Central memory CD4-positive, alpha-beta T cell (primary cell): ENCODE measurements at regions not wholly inside any gene's neighbourhood (a gene's known extent, or its start where the extent isn't known, plus 50 kb on each side); places are given as distances from the start of the nearest gene placed in this dataset.
"Not testable (repeated sequence)": the region's sequence is repeated elsewhere in the genome, so short reads cannot be mapped to it uniquely, and the experiment has no call there.

ENCODE experiments used
- DNase-seq: peaks from one replicate; pipeline ENCODE4 v3.0.0; 2022

DNA sequence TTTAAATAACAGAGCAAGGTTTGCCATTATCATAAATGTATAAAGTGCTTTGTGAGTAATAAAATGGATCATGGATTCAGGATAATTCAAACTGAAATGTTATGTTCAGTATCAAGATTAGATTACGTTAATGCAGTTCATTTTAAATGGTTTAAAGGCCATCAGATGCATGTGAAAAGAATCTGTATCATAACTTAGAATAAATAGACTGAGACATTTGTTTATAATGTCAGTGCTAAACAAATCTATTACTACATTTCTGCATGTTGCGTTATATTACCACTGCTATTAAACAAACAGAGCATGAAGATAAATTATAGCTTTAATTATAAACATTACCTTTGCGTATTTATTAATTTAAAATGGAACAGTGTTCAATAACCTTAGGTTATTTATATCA lies 160.2 kb downstream of the TOX3 start:
- no peak for DNase-seq

DNA sequence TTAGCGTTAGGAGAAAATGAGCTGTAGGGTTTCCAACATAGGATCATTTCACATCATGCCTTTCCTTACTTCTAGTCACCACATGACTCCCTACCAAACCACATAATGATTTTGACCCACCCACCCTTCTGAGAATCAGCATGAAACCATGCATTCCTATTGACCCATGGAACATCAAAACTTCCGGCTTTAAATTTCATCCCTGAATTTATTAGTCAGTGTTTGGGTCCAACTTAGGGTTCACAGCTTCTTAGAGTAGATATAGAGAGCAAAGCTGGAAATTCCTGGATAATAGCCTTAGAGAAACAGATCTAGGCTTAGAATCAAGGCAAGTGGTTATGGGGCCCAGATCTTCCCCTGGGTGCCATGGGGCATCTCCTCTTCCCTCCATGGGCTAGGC lies 162.6 kb downstream of the TOX3 start:
- no peak for DNase-seq

DNA sequence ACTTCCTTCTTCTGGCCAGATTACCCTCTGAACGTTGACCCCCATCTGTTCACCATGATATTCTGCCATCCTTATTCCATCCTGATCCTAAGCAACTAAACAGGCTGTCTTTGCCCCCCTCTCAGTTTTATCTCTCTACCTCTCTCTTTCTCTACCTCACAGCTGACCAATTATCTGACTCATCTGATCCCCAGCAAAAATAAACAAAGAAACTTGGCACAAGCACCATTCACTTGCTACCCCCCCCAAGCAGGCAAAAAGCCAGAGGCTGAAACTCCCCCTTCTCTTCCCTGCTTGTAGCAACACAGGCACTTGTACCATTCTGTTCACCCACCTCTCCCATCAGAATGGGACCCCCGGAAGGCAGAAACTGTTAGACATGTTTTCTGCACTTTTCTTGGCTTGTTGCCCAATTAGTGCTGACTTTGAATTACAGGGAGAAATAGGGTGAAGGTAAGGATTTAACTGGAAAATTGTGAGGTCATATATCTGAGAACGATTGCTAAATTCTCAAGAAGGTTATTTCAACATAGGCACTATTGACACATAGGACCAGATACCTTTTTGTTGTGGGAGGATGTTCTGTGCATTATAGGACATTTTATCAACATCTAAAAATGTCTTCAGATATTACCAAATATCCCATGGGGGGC lies 163.2 kb downstream of the TOX3 start:
- DNase-seq, result no peak

DNA sequence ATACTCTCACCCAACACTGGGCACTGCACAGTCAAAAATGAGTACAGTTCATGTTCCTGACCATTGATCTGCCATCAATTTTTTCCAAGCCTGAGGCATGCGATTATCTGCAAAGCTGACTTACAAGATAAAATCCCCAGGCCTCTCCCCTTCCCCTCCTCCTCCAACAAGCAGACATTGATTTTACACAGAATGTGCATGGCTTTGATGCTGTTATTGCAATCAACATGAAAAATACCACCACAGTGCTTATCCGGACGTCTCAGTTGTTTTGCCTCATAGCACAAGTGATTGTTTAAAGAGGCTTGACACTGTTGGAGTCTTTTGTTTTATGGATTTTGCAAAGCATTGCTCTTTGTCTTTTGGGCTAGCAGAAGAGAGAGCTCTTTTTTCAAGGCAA lies 163.8 kb downstream of the TOX3 start:
- DNase-seq, result no peak

DNA sequence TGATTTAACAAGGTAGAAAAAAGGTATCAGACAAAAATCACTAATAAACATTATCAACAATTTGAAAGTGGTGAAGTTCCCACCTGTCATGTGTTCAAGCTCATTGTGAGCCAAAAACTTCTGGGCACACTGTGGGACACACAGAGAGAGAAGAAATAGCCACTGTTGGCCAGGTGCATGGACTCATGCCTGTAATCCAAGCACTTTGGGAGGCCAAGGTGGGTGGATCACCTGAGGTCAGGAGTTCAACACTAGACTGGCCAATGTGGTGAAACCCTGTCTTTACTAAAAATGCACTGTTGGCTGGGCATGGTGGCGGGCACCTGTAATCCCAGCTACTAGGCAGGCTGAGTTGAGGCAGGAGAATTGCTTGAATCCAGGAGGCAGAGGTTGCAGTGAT lies 167.4 kb downstream of the TOX3 start:
- no peak for DNase-seq

DNA sequence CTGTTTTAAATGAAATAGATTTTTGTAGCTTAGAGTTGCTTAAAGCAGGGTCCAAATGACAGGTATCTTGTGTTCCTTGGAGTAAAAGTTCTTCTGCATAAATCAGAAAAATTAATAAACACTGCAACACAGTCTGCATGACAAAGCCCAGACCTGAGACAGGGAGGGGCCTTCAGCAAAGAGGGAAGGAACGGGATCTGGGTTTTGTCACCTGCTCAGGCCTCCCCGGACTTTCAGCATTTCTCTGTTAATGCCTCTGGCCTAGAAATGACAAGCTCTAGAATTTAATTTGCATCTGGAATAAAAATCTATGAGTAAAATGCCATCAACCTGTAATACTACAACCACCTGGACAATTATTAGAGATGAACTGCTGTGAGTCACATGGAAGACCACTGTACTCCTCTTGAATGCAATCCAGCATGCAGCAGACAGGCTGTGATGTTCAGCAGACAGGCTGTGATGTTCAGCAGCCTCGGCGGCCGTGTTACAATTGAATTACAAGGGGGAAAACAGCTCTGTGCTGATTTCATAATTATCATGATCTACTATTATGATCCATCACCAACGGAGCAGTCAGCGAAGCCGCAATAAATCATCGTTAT lies 170.2 kb downstream of the TOX3 start:
- DNase-seq, result no peak

DNA sequence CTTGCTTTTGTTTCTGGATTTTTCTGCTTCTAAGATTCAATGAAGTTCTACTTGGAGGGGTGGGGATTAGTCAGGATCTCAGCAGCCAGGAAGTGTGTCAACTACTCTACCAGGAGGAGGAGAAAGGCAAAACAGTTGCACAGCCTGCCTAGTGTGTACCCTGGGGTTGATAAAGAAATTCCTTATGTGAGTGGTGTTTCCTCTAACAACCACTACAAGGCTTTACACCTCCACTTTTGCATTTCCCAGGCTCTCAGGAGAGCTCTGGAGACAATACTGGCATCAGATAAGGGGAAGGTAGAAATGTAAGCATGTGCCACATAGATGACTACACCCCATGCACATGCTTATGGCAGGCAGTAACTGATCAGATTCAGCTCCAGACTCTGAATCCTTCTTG lies 174.6 kb downstream of the TOX3 start:
- DNase-seq, result no peak

DNA sequence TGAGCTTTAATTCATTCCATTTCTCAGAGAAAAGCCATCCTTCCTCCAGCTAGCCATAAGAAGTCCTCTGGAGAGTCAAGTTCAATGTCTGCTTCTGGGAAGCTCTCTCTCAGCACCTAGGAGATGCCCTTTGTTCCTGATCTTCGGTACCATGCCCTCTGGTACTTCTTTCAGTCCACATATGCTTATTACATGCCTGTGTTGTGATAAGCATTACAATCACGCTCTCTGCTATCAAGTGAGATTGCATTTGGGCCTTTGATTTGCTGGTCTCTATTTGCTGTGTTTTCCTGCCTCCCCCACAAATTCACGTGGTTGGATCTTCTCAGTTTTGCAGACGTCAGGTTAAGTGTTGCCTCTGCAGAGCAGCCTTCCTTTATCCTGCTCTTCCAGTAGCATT lies 178.1 kb downstream of the TOX3 start:
- DNase-seq, result no peak

DNA sequence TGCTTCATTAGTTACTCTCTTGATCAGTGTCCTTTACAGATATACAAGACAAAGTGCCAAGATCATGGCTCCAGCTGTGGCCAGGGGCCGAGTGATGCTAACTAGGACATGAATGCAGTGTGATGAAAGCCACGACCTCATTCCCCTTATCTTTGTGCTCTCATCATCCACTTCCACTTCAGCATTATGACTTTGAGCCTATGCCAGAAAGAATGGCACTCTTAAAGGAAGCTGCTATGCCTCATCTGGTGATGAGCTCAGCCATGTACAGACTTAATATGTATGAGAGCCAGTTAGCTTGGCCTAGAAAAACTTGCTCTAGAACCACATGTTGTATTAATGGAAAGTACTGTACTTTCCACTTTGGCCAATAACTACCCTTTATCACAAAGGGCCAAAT lies 179.1 kb downstream of the TOX3 start:
- no peak for DNase-seq

DNA sequence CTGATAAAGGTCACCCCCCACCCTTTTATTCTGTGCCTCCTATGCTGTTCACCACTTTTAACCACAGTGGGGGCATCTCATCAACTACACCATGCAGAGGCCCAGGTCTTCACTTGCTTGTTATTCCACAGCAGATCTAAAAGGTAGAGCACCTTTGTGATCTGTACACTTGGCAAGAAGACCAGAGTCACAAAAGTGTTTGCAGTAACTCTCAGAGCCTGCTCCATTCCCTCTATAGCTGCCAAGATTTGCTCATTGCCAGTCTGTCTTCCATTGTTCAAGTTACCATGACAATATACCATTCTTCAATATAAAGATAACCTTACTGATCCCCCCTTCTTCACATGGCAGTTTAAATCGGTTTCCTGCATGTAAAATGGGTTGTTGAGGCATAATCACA lies 180.0 kb downstream of the TOX3 start:
- no peak for DNase-seq

DNA sequence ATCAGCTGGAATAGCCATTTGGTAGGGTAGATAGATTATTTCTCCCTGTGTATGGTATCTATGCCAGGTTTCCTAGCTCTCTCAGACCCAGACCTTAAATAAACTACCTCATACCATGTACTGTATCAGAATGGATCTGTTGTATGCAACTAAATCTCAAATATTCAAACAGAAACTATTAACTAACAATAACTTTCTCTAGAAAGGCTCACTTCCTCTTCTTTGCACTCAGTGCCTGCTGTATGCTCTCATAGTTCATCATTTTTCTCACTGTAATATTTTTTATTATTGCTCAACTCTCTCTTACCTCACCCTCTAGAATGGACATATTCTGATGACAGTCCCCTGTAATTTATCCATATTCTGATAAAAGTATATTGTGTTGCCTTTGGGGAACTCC lies 182.4 kb downstream of the TOX3 start:
- no peak for DNase-seq

DNA sequence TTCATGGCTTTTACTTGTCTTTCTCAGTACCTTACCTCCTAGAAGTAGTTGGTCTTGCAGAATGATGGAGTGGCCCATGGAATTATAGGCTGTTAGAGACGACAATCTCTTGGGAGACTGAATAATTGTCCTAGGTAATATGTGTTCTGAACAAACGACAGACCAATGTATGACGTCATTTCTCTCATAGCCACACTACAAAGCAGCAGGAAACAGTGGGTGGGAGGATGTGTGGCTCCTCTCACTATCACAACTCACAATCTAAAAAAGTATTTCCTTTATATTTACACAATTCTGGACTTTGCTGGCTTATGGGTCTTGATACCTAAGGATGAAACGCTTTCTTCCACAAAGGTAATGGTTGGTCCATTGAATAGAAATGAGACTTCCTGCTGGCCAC lies 183.9 kb downstream of the TOX3 start:
- no peak for DNase-seq

DNA sequence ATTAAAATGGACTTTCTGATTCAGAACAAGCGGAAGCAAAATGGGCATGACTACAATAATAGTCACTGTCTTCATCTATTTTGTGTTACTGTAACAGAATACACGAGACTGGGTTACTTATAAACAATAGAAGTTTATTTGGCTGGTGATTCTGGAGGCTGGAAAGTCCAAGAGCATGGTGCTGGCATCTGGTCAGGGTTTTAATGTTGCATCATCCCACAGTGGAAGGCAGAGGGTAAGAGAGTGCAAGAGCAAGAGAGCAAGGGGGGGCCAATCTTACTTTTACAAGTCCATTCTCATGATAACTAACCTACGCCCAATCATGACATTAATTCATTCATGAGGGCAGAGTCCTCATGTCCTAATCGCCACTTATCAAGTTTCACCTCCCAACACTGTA lies 189.2 kb downstream of the TOX3 start:
- no peak for DNase-seq

DNA sequence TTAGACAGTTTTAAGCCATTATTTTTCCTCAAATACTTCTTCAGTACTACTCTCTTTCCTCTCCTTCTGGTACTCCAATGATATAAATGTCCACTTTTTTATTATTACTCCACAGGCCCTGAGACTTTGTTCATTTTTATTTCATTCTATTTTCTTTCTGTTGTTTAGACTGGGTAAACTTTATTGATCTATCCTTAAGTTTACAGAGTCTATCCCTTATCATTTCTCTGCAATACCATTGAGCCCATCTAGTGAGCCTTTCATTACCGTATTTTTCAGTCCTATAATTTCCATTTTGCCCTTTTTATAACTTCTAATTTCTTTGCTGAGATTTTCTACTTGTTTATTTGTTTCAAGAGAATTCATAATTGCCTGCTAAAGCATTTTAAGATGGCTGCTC lies 193.7 kb downstream of the TOX3 start:
- no peak for DNase-seq

DNA sequence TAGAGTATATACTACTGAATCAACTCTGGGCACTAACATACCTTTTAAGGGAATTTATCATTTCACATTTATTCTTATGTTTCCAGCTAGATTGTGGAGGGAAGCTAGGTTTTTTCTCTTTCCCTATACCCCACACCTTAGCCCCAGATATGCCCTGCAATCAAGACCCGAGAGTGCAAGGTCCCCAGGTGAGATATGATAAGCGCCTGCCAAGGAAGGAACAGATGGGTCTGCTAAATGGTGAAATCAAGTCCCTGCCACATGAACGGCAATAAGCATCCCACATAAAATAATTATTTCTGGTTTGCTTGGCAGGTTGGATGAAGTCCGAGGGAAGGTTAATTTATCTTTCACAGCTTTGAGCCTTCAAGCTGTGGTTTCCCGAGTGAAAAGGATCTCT lies 195.5 kb downstream of the TOX3 start:
- no peak for DNase-seq

DNA sequence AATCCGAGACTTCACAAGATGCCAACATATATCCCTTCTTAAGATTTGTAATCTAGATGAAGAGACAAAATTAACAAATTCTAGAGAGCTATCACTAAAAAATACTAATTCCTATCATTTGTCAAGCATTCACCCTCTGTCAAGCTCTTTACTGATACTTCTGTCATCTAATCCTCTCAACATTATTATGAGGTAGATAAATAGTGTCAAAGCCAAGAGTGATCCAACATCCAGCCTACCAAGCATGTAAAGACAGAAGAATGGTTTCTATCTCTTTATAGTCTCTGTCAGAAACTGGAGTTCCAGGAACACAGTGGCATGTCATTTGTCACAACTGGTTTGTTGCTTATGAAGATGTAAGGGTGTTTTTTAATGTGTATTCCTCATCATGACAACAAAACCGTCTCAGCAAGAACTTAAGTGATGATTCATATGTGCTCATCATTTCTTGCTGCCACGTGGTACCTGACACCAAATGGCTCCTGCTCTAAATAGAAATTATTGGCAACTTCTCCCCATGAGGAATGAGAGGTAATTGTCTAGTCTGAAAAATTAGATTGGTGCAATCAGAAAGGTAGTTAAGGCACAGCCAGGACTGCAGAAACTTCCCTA lies 196.8 kb downstream of the TOX3 start:
- no peak for DNase-seq

DNA sequence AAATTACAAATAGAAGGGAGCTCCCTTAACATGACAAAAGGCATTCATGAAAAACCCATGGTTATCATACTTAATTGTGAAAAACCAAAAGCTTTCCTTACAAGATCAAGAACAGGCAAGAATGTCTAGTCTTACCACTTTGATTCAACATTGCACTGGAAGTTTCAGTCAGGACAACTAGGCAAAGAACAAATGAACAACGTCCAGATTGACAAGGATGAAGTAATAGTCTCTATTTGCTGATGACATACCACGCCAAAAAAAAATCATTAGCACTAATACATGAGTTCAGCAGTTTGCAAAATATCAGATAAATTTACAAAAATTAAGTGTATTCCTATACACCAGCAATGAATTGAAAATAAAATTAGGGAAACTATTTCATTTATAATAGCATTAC lies 200.2 kb downstream of the TOX3 start:
- DNase-seq, result no peak

DNA sequence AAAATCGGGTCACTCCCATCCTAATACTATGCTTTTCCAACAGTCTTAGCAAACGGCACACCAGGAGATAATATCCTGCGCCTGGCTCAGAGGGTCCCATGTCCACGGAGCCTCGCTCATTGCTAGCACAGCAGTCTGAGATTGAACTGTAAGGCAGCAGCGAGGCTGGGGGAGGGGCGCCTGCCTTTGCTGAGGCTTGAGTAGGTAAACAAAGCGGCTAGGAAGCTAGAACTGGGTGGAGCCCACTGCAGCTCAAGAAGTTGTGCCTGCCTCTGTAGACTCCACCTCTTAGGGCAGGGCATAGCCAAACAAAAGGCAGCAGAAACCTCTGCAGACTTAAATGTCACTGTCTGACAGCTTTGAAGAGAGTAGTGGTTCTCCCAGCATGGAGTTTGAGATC lies 213.3 kb downstream of the TOX3 start:
- not testable (repeated sequence) for DNase-seq

DNA sequence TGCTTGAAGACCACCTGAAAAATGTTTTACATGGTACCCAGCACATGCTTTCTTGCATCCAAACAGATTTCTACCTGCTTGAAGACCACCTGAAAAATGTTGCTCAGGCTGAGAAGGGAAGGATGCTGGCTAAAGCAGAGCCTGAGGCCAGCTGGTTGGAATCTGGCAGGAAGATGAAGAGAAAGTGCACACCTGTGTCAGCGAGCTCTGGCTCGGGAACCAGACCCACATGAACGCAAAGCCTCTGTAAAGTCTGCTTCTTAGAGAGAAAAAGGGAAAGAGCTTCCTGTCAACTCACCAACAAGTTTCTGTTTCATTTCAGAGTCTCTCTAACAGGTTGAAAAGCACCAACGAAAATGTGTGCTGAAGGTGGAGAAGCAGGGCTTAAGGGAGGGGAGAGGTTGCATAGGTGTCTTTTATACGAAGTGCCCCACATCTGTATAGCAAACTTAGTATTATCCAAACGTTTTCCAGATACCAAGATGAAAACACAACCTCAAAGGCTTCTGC lies 226.0 kb downstream of the TOX3 start:
- no peak for DNase-seq

DNA sequence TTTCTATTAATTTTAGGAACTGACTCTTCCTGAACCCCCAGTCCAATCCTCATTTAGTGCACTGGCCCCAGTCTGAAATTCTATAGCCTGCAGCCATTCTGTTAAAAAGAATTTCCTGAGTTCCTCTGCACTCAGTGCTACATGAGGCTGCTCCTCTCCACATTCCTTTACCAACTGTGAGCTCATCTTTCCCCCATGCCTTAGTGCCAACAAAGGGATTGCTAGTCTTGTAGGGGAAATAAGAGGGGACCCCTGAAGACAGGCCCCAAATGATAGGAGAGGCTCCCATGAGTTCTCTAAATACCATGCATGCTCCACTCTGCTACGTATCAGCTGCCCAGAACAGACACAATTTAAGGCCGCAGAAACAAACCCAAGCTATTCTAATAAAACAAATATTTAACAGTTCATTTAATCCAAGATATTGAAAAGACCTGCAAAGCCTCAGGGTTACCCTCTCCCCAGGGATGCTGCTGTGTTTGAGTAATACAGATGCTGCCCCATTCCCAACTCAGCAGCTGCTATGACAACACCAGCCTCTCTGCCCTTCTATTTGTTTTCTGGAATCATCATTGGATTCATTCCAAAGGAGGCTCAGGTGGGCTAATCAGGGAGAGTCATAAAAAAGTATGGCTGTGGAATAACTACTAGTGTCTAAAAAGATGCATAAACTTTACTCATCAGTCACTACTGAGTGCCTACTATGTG lies 228.5 kb downstream of the TOX3 start:
- no peak for DNase-seq

DNA sequence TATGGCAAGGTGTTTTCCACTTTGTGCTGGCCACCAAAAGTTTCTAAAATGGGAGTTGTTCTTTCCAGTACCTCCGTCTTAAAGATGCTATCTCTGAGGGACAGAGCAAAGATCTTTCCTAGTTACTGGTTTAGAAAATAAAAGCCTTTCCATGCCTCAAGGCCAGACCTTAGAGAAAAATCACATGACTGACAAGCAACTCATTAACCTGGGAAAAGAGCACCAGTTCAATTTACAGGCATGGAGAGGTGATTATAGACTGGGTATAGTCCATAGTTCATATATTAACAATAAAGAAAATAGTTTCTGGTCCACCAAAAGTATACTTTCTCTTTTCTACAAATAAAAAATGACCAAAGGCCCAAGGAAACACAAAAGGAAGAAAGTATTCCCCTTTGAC lies 230.7 kb downstream of the TOX3 start:
- no peak for DNase-seq

DNA sequence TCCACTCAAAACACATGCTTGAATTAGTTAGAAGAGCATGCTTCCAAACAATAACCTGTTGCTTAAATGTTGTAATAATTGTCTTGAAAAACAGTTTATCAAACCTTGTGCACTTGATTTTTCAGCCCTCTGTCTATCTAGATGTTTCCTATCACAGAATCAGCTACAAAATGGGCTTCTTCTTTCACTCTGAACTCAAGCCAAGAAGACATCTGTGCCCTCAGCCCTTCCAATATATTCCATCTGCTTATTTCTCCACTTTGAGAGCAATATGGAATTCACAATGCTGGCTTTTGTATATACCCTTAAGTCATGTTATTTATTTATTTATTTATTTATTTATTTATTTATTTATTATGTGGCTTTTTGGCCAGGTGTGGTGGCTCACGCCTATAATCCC lies 234.2 kb downstream of the TOX3 start:
- no peak for DNase-seq

DNA sequence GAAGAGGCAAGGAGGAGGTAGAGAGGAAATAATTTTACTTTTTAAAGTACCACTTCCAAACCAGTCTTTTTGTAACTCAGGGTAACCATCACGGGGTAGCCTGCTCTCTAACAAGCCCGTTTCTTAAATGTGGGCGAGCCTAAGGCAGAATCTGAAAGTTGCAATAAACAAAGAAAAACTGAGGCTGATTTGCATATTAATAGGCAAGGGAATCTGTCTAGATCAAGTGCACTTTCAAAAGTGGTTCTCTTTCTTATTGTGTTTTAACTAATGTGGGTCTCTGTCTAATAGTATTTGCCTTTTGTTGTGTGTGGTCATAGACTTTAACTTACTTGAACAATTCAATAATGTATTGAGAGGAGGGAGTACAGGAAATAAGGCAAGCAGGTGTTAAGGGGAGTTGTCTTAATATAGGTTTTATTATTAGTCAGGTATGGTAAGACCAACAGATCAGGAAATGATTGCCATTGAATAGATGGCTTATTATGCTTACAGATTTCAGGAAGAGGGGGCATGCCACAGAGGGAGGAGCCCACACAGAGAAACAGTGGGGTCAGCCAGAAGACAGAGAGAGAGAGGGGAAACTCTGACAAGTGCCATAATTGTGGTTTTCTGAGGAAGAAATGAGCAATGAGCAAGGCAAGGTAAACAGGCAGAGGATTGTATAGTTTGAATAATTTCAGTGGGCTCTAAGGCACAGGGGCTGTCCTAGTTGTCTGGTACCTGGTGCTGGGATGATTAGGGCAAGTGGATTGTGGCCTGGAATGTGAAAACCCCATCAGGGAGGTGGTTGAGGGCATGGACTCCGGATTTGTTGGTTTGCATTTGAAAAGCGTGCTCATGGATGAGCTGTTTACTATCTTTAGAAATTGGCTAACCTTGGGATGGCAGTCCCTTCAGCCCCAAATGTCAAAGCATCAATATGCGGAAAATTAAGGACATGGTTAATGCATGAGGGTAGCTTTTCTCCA lies 237.2 kb downstream of the TOX3 start:
- DNase-seq, result no peak
